GM10248 (cell line): ENCODE measurements at regions not wholly inside any gene's neighbourhood (a gene's known extent, or its start where the extent isn't known, plus 50 kb on each side); places are given as distances from the start of the nearest gene placed in this dataset.

Experiments
- CTCF ChIA-PET: fragments of 300-600 bp; sonication (Branson Sonifier 250); formaldehyde crosslinking; extraction: SDS; loops from one replicate; lab custom pipeline; 2021; ENCODE audit warnings: antibody characterized with exemption; lab: Yijun Ruan, JAX
- POLR2A ChIA-PET: fragments of 350-650 bp; sonication (Branson Sonifier 250); formaldehyde crosslinking; extraction: SDS; loops from one replicate; lab custom pipeline; 2020; ENCODE audit warnings: antibody characterized with exemption; lab: Yijun Ruan, JAX
- DNase-seq: peaks from one replicate; pipeline ENCODE4 v3.0.0; 2012; ENCODE audit errors: extremely low spot score
- CTCF ChIP-seq: IDR thresholded peaks from 2 replicates; pipeline ENCODE4 v1.5.1; 2012; ENCODE audit warnings: mild to moderate bottlenecking, low read depth; ENCODE audit errors: extremely low read depth, missing control alignments, control extremely low read depth

- ChIA-PET CTCF (no interaction called here), POLR2A (no interaction called here)
- no peak for TF ChIP-seq CTCF
- DNase-seq: no peak
Observed at GRCh38 chr17:17420561-17421269, 56.1 kb upstream of the MED9 start.

GRCh38 chr17:17421346-17422216 is 55.2 kb upstream of the MED9 start:
- CTCF ChIA-PET: no interaction called here
- POLR2A ChIA-PET: no interaction called here
- no peak for DNase-seq
- TF ChIP-seq CTCF: no peak

GRCh38 chr17:17422217-17422610 is 54.6 kb upstream of the MED9 start:
- DNase-seq: no peak
- CTCF ChIA-PET: no interaction called here
- TF ChIP-seq CTCF: no peak
- POLR2A ChIA-PET: no interaction called here

- ChIA-PET CTCF (no interaction called here), POLR2A (no interaction called here)
- no peak for DNase-seq
- no peak for TF ChIP-seq CTCF
Observed at GRCh38 chr17:17422641-17423040, 54.2 kb upstream of the MED9 start.

- ChIA-PET CTCF (no interaction called here), POLR2A (no interaction called here)
- DNase-seq: no peak
- TF ChIP-seq CTCF: no peak
Observed at GRCh38 chr17:17423656-17424055, 53.1 kb upstream of the MED9 start.

- DNase-seq: no peak
- ChIA-PET CTCF (interaction anchor here (0.9 to 1.3 kb wide), 2 partner anchors 42 to 72 kb away, joined by 3 to 4 read pairs; partner anchors contain the start of gene RASD1), POLR2A (no interaction called here)
- TF ChIP-seq CTCF: no peak
Observed at GRCh38 chr17:17424552-17424951, 52.2 kb upstream of the MED9 start.
